ENCODE measurements at regions not wholly inside any gene's neighbourhood (a gene's known extent, or its start where the extent isn't known, plus 50 kb on each side); places are given as distances from the start of the nearest gene placed in this dataset.
"Not testable (repeated sequence)": the region's sequence is repeated elsewhere in the genome, so short reads cannot be mapped to it uniquely, and the experiment has no call there.

DNA sequence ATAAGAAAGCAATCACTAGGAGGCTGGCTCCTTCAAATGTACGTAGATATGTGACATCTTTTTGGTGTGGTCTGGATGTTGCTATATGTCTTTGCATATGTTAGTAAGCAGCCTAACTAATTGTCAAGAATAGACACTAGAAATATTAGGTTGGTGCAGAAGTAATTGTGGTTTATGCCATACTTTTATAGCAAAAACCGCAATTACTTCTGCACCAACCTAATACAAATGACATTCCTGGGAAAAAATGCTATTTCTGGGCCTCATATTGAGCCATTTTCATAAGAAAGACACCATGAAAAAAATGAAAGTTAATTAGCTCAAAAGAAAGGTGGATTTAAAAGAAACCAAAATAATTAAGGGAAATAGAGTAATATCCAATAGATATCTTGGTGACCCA lies 555.8 kb downstream of the ZNF385D start:
- TF ChIP-seq, protein P1, sequence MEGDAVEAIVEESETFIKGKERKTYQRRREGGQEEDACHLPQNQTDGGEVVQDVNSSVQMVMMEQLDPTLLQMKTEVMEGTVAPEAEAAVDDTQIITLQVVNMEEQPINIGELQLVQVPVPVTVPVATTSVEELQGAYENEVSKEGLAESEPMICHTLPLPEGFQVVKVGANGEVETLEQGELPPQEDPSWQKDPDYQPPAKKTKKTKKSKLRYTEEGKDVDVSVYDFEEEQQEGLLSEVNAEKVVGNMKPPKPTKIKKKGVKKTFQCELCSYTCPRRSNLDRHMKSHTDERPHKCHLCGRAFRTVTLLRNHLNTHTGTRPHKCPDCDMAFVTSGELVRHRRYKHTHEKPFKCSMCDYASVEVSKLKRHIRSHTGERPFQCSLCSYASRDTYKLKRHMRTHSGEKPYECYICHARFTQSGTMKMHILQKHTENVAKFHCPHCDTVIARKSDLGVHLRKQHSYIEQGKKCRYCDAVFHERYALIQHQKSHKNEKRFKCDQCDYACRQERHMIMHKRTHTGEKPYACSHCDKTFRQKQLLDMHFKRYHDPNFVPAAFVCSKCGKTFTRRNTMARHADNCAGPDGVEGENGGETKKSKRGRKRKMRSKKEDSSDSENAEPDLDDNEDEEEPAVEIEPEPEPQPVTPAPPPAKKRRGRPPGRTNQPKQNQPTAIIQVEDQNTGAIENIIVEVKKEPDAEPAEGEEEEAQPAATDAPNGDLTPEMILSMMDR (conservative IDR thresholded peaks at IDR 0.05; ENCODE audit: low read depth, low read length), result no peak
- TF ChIP-seq EZH2 (IDR thresholded peaks at IDR 0.05; ENCODE audit: borderline replicate concordance, low read depth, low read length, poor library complexity, severe bottlenecking), result no peak
- BruUV-seq (replicated peaks), result no TSS peak
- Histone ChIP-seq H3K36me3 (ENCODE audit: insufficient read depth, low read length, poor library complexity, severe bottlenecking) (no peaks in the 10 kb centered on the region), H3K4me3 (ENCODE audit: low read depth, low read length, poor library complexity, severe bottlenecking) (no peak overlapping the region), H3K27ac (ENCODE audit: low read depth, low read length, poor library complexity, severe bottlenecking) (no peak overlapping the region), H3K4me1 (ENCODE audit: insufficient read depth, low read length, poor library complexity, severe bottlenecking) (no peaks in the 10 kb centered on the region), H3K9me3 (ENCODE audit: low read depth, low read length, poor library complexity, severe bottlenecking) (peaks cover 27% of the 10 kb centered on the region), H3K27me3 (replicated peaks; ENCODE audit: insufficient read depth, low read depth, low read length, poor library complexity) (no peaks in the 10 kb centered on the region)
- intact Hi-C loops (cut with micrococcal nuclease; ENCODE audit: unreplicated experiment), result no loop called here
- DNase-seq (ENCODE audit: low spot score), result no peak
- ChIA-PET CTCF (no interaction called here), POLR2A (ENCODE audit: low non-redundant PET) (no interaction called here)

DNA sequence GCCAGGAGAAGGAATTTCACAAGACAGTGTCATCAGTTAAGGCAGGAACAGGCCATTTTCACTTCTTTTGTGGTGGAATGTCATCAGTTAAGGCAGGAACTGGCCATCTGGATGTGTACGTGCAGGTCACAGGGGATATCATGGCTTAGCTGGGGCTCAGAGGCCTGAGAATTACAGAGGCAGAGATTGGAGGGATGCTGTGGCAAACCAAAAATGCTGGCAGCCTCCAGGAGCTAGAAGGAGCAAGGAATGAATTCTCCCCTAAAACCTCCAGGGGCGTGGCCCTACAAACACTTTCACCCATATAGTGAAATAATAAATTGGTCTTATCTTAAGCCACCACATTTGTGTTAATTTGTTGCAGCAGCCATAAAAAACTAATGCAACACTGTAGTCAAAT lies 557.0 kb downstream of the ZNF385D start:
- H3K27ac ChIP-seq (ENCODE audit: low read depth, low read length, poor library complexity, severe bottlenecking); intact Hi-C loops (cut with micrococcal nuclease; ENCODE audit: unreplicated experiment); CTCF ChIA-PET; POLR2A ChIA-PET (ENCODE audit: low non-redundant PET); DNase-seq (ENCODE audit: low spot score); H3K36me3 ChIP-seq (ENCODE audit: insufficient read depth, low read length, poor library complexity, severe bottlenecking); BruUV-seq (replicated peaks); H3K4me1 ChIP-seq (ENCODE audit: insufficient read depth, low read length, poor library complexity, severe bottlenecking); H3K4me3 ChIP-seq (ENCODE audit: low read depth, low read length, poor library complexity, severe bottlenecking); H3K27me3 ChIP-seq (replicated peaks; ENCODE audit: insufficient read depth, low read depth, low read length, poor library complexity): not testable (repeated sequence)
- peaks cover 20% of the 10 kb centered on the region for H3K9me3 ChIP-seq (ENCODE audit: low read depth, low read length, poor library complexity, severe bottlenecking)

DNA sequence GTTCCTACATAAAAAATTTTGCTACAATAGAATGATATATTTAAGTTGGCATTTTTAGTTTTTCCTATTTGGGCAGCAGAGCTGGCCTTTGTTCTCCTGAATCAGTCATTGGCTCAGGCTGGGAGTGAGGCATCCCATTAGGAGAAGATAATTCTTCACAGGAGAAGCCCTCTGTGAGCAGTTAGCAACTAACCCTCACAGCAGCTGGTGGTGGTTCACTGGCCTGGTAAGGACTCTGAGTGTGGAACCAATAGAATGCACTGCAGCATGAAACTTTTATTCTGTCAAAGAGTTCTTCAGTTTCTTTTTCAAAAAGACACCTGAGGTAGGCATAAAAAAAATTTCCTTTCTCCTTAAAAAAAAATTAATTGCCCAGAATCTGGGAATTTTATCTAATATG lies 562.6 kb downstream of the ZNF385D start:
- ChIA-PET CTCF (no interaction called here), POLR2A (ENCODE audit: low non-redundant PET) (no interaction called here)
- no peak for DNase-seq (ENCODE audit: low spot score)
- intact Hi-C loops (cut with micrococcal nuclease; ENCODE audit: unreplicated experiment), result no loop called here
- Histone ChIP-seq H3K27ac (ENCODE audit: low read depth, low read length, poor library complexity, severe bottlenecking) (no peak overlapping the region), H3K9me3 (ENCODE audit: low read depth, low read length, poor library complexity, severe bottlenecking) (peaks cover 10% of the 10 kb centered on the region), H3K27me3 (replicated peaks; ENCODE audit: insufficient read depth, low read depth, low read length, poor library complexity) (no peaks in the 10 kb centered on the region), H3K4me3 (ENCODE audit: low read depth, low read length, poor library complexity, severe bottlenecking) (no peak overlapping the region), H3K36me3 (ENCODE audit: insufficient read depth, low read length, poor library complexity, severe bottlenecking) (no peaks in the 10 kb centered on the region), H3K4me1 (ENCODE audit: insufficient read depth, low read length, poor library complexity, severe bottlenecking) (no peaks in the 10 kb centered on the region)
- BruUV-seq (replicated peaks), result no TSS peak
- TF ChIP-seq, protein P1 (conservative IDR thresholded peaks at IDR 0.05; ENCODE audit: low read depth, low read length), result no peak
- no peak for TF ChIP-seq EZH2 (IDR thresholded peaks at IDR 0.05; ENCODE audit: borderline replicate concordance, low read depth, low read length, poor library complexity, severe bottlenecking)

DNA sequence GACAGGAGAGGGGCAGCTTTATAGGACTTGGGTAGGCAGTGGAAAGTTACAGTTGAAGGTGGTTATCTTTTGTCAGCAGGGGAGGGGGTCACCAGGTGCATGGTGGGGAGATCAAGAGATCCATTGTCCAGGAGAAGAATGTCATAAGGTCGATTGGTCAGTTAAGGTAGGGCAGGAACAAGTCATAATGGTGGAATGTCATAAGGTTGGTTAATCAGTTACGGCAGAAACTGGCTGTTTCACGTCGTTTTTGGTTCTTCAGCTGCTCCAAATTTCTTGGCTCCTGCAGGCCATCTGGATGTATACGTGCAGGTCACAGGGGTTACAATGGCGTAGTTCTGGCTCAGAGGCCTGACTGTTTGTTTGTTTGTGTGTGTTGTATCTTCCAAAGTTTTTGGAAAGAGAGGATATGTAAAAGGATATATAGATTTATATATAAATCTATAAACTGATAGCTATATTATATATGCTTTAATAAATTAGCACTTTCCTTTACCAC lies 565.1 kb downstream of the ZNF385D start:
- TF ChIP-seq, protein P1 (conservative IDR thresholded peaks at IDR 0.05; ENCODE audit: low read depth, low read length), result no peak
- TF ChIP-seq EZH2 (IDR thresholded peaks at IDR 0.05; ENCODE audit: borderline replicate concordance, low read depth, low read length, poor library complexity, severe bottlenecking), result no peak
- no peak overlapping the region for H3K27ac ChIP-seq (ENCODE audit: low read depth, low read length, poor library complexity, severe bottlenecking)
- intact Hi-C loops (cut with micrococcal nuclease; ENCODE audit: unreplicated experiment), result no loop called here
- H3K27me3 ChIP-seq (replicated peaks; ENCODE audit: insufficient read depth, low read depth, low read length, poor library complexity), result no peaks in the 10 kb centered on the region
- H3K4me3 ChIP-seq (ENCODE audit: low read depth, low read length, poor library complexity, severe bottlenecking), result no peak overlapping the region
- DNase-seq (ENCODE audit: low spot score), result no peak
- H3K9me3 ChIP-seq (ENCODE audit: low read depth, low read length, poor library complexity, severe bottlenecking), result peaks cover 10% of the 10 kb centered on the region
- no TSS peak for BruUV-seq (replicated peaks)
- CTCF ChIA-PET, result no interaction called here
- POLR2A ChIA-PET (ENCODE audit: low non-redundant PET), result no interaction called here
- no peaks in the 10 kb centered on the region for H3K4me1 ChIP-seq (ENCODE audit: insufficient read depth, low read length, poor library complexity, severe bottlenecking)
- H3K36me3 ChIP-seq (ENCODE audit: insufficient read depth, low read length, poor library complexity, severe bottlenecking), result no peaks in the 10 kb centered on the region

All from A673 (cell line).